Frontal cortex (tissue), 3 donors: ENCODE measurements at regions not wholly inside any gene's neighbourhood (a gene's known extent, or its start where the extent isn't known, plus 50 kb on each side); places are given as distances from the start of the nearest gene placed in this dataset.

Experiments used
- DNase-seq, 2 donors: peaks; one replicate each; pipeline ENCODE4 v3.0.0; 2012; ENCODE audit warnings: low spot score in 2 of 2
- FAIRE-seq: peaks from 2 replicates; lab custom pipeline; 2012; peaks lifted over from hg19 to GRCh38; lab: Jason Lieb, UNC
- donor health status: control.
- donor health status: control.
- donor health status: control.

GRCh38 chr10:28849821-28850220 lies 172.5 kb downstream of the BAMBI start:
- no peak for FAIRE-seq
- DNase-seq, result no peak

- DNase-seq, result no peak
- FAIRE-seq, result no peak
These were observed 173.5 kb downstream of the BAMBI start for GRCh38 chr10:28850784-28851183.

- FAIRE-seq (no peak), DNase-seq (no peak)
These were observed 175.9 kb downstream of the BAMBI start for GRCh38 chr10:28853195-28853594.

GRCh38 chr10:28857164-28857563 lies 179.8 kb downstream of the BAMBI start:
- FAIRE-seq (no peak), DNase-seq (no peak)

GRCh38 chr10:28858646-28859045 lies 181.3 kb downstream of the BAMBI start:
- FAIRE-seq (no peak), DNase-seq (no peak)

GRCh38 chr10:28859791-28860190 lies 182.5 kb downstream of the BAMBI start:
- no peak for DNase-seq
- no peak for FAIRE-seq

- DNase-seq (no peak), FAIRE-seq (no peak)
These were observed 184.9 kb downstream of the BAMBI start for GRCh38 chr10:28862219-28862618.

- no peak for FAIRE-seq
- no peak for DNase-seq
These were observed 192.4 kb downstream of the BAMBI start for GRCh38 chr10:28869606-28870201.

GRCh38 chr10:28871665-28872064 lies 194.3 kb downstream of the BAMBI start:
- FAIRE-seq, result no peak
- DNase-seq, result no peak

GRCh38 chr10:28872587-28873165 lies 195.4 kb downstream of the BAMBI start:
- no peak for DNase-seq
- no peak for FAIRE-seq

GRCh38 chr10:28873540-28873939 lies 196.2 kb downstream of the BAMBI start:
- no peak for DNase-seq
- FAIRE-seq, result no peak

- FAIRE-seq (no peak), DNase-seq (no peak)
These were observed 196.9 kb downstream of the BAMBI start for GRCh38 chr10:28874210-28874609.

- DNase-seq (no peak), FAIRE-seq (no peak)
These were observed 198.3 kb downstream of the BAMBI start for GRCh38 chr10:28875549-28876081.

- DNase-seq (no peak), FAIRE-seq (no peak)
These were observed 201.1 kb downstream of the BAMBI start for GRCh38 chr10:28878236-28878970.

- no peak for FAIRE-seq
These were observed 201.9 kb downstream of the BAMBI start for GRCh38 chr10:28879246-28879645.

GRCh38 chr10:28879875-28880682 lies 202.8 kb downstream of the BAMBI start:
- FAIRE-seq (no peak), DNase-seq (no peak)

More at GRCh38 chr10:28879246-28879645, 201.9 kb downstream of the BAMBI start:
- no peak for DNase-seq

GRCh38 chr10:28880683-28880950 lies 203.3 kb downstream of the BAMBI start:
- FAIRE-seq (no peak), DNase-seq (no peak)

GRCh38 chr10:28881171-28881882 lies 204.0 kb downstream of the BAMBI start:
- DNase-seq (no peak), FAIRE-seq (no peak)

- FAIRE-seq (no peak), DNase-seq (no peak)
These were observed 206.6 kb downstream of the BAMBI start for GRCh38 chr10:28883741-28884423.
